HEK293T (cell line): ENCODE measurements at regions not wholly inside any gene's neighbourhood (a gene's known extent, or its start where the extent isn't known, plus 50 kb on each side); places are given as distances from the start of the nearest gene placed in this dataset.

Experiments
- CTCF ChIA-PET: fragments of 350-600 bp; formaldehyde crosslinking; extraction: SDS; loops from one replicate; lab custom pipeline; 2021; ENCODE audit warnings: antibody characterized with exemption, inconsistent platforms; lab: Yijun Ruan, JAX
- POLR2A ChIA-PET: fragments of 350-600 bp; formaldehyde crosslinking; extraction: SDS; loops from one replicate; lab custom pipeline; 2020; ENCODE audit warnings: antibody characterized with exemption, inconsistent platforms; lab: Yijun Ruan, JAX
- DNase-seq: peaks from one replicate; pipeline ENCODE4 v3.0.0; 2012; ENCODE audit warnings: mixed read lengths; ENCODE audit errors: extremely low spot score
- ARNT ChIP-seq: fragments of 450-650 bp; IDR thresholded peaks from 2 replicates; pipeline ENCODE4 v1.6.1; 2017; ENCODE audit warnings: mild to moderate bottlenecking
- BHLHE40 ChIP-seq: fragments of 450-650 bp; IDR thresholded peaks from 2 replicates; pipeline ENCODE4 v1.6.1; 2016; ENCODE audit warnings: mild to moderate bottlenecking, moderate library complexity, borderline replicate concordance
- CTBP1 ChIP-seq: fragments of 450-650 bp; IDR thresholded peaks from 2 replicates; pipeline ENCODE4 v1.6.1; 2016; ENCODE audit warnings: borderline replicate concordance
- ELF4 ChIP-seq: fragments of 450-650 bp; IDR thresholded peaks from 2 replicates; pipeline ENCODE4 v1.6.1; 2017; ENCODE audit warnings: antibody characterized with exemption
- FOXA1 ChIP-seq: fragments of 450-650 bp; IDR thresholded peaks from 2 replicates; pipeline ENCODE4 v1.6.1; 2016; ENCODE audit warnings: mild to moderate bottlenecking
- FOXK2 ChIP-seq: fragments of 450-650 bp; IDR thresholded peaks from 2 replicates; pipeline ENCODE4 v1.6.1; 2016; ENCODE audit warnings: mild to moderate bottlenecking
- FOXM1 ChIP-seq: fragments of 450-650 bp; IDR thresholded peaks from 2 replicates; pipeline ENCODE4 v1.6.1; 2017; ENCODE audit warnings: mild to moderate bottlenecking, borderline replicate concordance
- HDGF ChIP-seq: fragments of 450-650 bp; IDR thresholded peaks from 2 replicates; pipeline ENCODE4 v1.6.1; 2017; ENCODE audit warnings: antibody characterized with exemption, borderline replicate concordance
- L3MBTL2 ChIP-seq: fragments of 450-650 bp; conservative IDR thresholded peaks from 2 replicates; pipeline ENCODE4 v1.6.1; 2016; ENCODE audit warnings: mild to moderate bottlenecking
- LEF1 ChIP-seq: fragments of 450-650 bp; IDR thresholded peaks from 2 replicates; pipeline ENCODE4 v1.6.1; 2017; ENCODE audit warnings: mild to moderate bottlenecking, borderline replicate concordance
- NFRKB ChIP-seq: fragments of 450-650 bp; IDR thresholded peaks from 2 replicates; pipeline ENCODE4 v1.6.1; 2016; ENCODE audit warnings: mild to moderate bottlenecking, moderate library complexity
- PKNOX1 ChIP-seq: fragments of 450-650 bp; IDR thresholded peaks from 2 replicates; pipeline ENCODE4 v1.6.1; 2016
- SP1 ChIP-seq: fragments of 450-650 bp; IDR thresholded peaks from 2 replicates; pipeline ENCODE4 v1.6.1; 2017
- SUZ12 ChIP-seq: fragments of 450-650 bp; IDR thresholded peaks from 2 replicates; pipeline ENCODE4 v1.6.1; 2016; ENCODE audit warnings: mild to moderate bottlenecking
- TARDBP ChIP-seq: fragments of 450-650 bp; IDR thresholded peaks from 2 replicates; pipeline ENCODE4 v1.6.1; 2016
- ZNF384 ChIP-seq: fragments of 450-650 bp; IDR thresholded peaks from 2 replicates; pipeline ENCODE4 v1.6.1; 2016

- DNase-seq, result no peak
- TF ChIP-seq ZNF384 (no peak), PKNOX1 (no peak), FOXK2 (no peak), FOXA1 (no peak), LEF1 (no peak), ARNT (no peak), NFRKB (no peak), HDGF (no peak), ELF4 (no peak), FOXM1 (no peak), CTBP1 (no peak), BHLHE40 (no peak), TARDBP (no peak), L3MBTL2 (no peak)
- ChIA-PET CTCF (no interaction called here), POLR2A (no interaction called here)
Observed at GRCh38 chr14:96693252-96693820, 103.8 kb upstream of the VRK1 start.

- no peak for DNase-seq
- ChIA-PET POLR2A (no interaction called here), CTCF (interaction anchor here (0.5 kb wide), 1 partner anchor 16 kb away, joined by 3 read pairs; no protein-coding TSS in a partner anchor)
- TF ChIP-seq TARDBP (no peak), FOXK2 (no peak), BHLHE40 (no peak), FOXA1 (no peak), L3MBTL2 (no peak), NFRKB (no peak), HDGF (no peak), ZNF384 (no peak), LEF1 (no peak)
Observed at GRCh38 chr14:96693987-96694386, 103.2 kb upstream of the VRK1 start.

- no peak for DNase-seq
- POLR2A ChIA-PET, result no interaction called here
- CTCF ChIA-PET, result no interaction called here
- no peak for TF ChIP-seq SUZ12
- TF ChIP-seq NFRKB, result no peak
- no peak for TF ChIP-seq FOXA1
- no peak for TF ChIP-seq LEF1
- TF ChIP-seq SP1, result no peak
- TF ChIP-seq BHLHE40, result no peak
- no peak for TF ChIP-seq TARDBP
- TF ChIP-seq PKNOX1, result no peak
- no peak for TF ChIP-seq L3MBTL2
- TF ChIP-seq ARNT, result no peak
- TF ChIP-seq HDGF, result no peak
- no peak for TF ChIP-seq ELF4
- no peak for TF ChIP-seq CTBP1
- no peak for TF ChIP-seq FOXK2
- no peak for TF ChIP-seq ZNF384
- no peak for TF ChIP-seq FOXM1
Observed at GRCh38 chr14:96698960-96699539, 98.1 kb upstream of the VRK1 start.

GRCh38 chr14:96699666-96700065 is 97.5 kb upstream of the VRK1 start:
- DNase-seq, result no peak
- TF ChIP-seq FOXK2 (no peak), BHLHE40 (no peak), LEF1 (no peak), FOXA1 (no peak), HDGF (no peak)
- ChIA-PET POLR2A (no interaction called here), CTCF (no interaction called here)

DNA sequence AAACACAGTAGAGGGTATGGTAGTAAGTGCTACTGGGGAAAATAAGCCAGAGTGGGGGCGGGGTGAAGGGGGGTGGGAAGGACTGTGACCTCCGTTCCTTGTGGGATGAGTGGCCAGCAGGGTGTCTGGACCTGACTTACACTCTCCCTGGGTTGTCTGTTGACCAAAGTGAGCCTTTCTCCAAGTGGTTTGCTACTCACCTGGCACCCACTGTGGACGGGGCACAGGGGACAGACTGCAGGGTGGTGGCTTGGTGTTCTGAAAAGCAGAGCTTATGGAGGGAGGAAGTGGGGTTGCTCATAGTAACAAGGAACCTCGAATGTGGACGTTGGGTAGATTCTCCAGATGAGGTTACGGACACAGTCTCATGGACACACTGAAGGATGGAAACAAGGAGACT is 94.4 kb upstream of the VRK1 start:
- ChIA-PET CTCF (no interaction called here), POLR2A (no interaction called here)
- no peak for TF ChIP-seq ELF4
- TF ChIP-seq ARNT, result no peak
- no peak for TF ChIP-seq SUZ12
- TF ChIP-seq BHLHE40, result no peak
- TF ChIP-seq HDGF, result no peak
- no peak for DNase-seq

DNA sequence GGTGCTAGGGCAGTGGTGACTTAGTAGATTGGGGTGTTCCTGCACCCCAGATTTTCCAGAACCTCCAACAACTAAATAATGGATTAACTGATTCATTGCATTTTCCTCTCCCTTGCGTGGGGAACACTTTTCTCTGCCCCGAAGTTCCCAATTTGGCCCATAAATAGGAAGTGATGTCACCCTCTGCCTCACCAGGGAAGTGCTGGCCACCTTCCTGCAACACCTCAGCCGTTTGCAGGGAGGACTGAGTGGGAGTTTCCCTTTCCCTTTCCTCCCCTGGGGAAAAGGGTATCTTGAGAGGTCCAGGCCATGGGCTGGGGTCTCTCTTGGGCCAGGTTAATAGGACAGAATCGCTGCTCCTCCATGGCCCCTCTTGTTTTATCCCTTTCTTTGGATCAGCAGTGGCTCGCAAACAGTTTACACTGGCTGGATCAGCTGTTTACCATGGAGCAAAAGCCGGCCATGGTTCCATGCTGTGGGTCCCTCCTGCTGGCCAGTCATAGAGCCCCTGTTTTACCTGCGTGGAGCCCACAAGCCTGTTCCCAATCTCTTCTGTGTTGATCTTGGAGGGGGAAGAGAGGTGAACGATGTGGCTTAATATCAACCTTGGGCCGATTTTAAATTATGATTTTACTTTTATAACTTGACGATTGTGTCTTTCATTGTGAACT is 91.6 kb upstream of the VRK1 start:
- no peak for DNase-seq
- POLR2A ChIA-PET, result no interaction called here
- CTCF ChIA-PET, result no interaction called here
- TF ChIP-seq SP1 (no peak), BHLHE40 (no peak), CTBP1 (no peak), ARNT (no peak), NFRKB (no peak), ZNF384 (no peak), PKNOX1 (no peak), HDGF (no peak), L3MBTL2 (no peak), FOXK2 (no peak), FOXA1 (no peak), ELF4 (no peak), SUZ12 (no peak), LEF1 (no peak), TARDBP (no peak), FOXM1 (no peak)
